C4-2B (cell line): ENCODE measurements at regions not wholly inside any gene's neighbourhood (a gene's known extent, or its start where the extent isn't known, plus 50 kb on each side); places are given as distances from the start of the nearest gene placed in this dataset.

Experiments used
- ZFX ChIP-seq: fragments of 450-650 bp; IDR thresholded peaks from 2 replicates; pipeline ENCODE4 v1.6.1; 2017
- TF ChIP-seq, protein P1 (sequence below): fragments of 450-650 bp; conservative IDR thresholded peaks from 2 replicates; pipeline ENCODE4 v1.5.1; 2017; ENCODE audit warnings: mild to moderate bottlenecking

DNA sequence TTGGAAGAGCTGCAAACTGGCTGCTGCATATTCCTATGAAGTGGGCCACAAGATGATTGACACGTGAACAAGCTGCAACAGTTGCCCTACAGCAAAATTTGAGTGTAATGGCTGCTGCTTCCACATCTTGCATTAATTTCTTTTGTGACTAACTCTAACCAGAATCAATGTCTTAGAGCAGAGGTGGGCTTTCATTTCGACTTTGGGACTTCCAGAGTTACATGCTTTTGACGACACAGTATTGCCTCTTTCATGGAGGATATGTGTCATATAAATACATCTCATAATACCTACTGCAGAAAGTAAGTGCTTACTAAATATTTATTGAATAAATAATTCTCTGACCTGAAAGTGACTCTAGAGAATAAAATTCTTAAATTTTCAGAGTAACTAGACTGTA, 340.7 kb upstream of the KCNH8 start:
- TF ChIP-seq, protein P1, sequence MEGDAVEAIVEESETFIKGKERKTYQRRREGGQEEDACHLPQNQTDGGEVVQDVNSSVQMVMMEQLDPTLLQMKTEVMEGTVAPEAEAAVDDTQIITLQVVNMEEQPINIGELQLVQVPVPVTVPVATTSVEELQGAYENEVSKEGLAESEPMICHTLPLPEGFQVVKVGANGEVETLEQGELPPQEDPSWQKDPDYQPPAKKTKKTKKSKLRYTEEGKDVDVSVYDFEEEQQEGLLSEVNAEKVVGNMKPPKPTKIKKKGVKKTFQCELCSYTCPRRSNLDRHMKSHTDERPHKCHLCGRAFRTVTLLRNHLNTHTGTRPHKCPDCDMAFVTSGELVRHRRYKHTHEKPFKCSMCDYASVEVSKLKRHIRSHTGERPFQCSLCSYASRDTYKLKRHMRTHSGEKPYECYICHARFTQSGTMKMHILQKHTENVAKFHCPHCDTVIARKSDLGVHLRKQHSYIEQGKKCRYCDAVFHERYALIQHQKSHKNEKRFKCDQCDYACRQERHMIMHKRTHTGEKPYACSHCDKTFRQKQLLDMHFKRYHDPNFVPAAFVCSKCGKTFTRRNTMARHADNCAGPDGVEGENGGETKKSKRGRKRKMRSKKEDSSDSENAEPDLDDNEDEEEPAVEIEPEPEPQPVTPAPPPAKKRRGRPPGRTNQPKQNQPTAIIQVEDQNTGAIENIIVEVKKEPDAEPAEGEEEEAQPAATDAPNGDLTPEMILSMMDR = no peak
- TF ChIP-seq ZFX = no peak
